GM10248 (cell line): ENCODE measurements at regions not wholly inside any gene's neighbourhood (a gene's known extent, or its start where the extent isn't known, plus 50 kb on each side); places are given as distances from the start of the nearest gene placed in this dataset.

Experiments
- CTCF ChIA-PET: fragments of 300-600 bp; sonication (Branson Sonifier 250); formaldehyde crosslinking; extraction: SDS; loops from one replicate; lab custom pipeline; 2021; ENCODE audit warnings: antibody characterized with exemption; lab: Yijun Ruan, JAX
- POLR2A ChIA-PET: fragments of 350-650 bp; sonication (Branson Sonifier 250); formaldehyde crosslinking; extraction: SDS; loops from one replicate; lab custom pipeline; 2020; ENCODE audit warnings: antibody characterized with exemption; lab: Yijun Ruan, JAX
- DNase-seq: peaks from one replicate; pipeline ENCODE4 v3.0.0; 2012; ENCODE audit errors: extremely low spot score
- TF ChIP-seq, protein P1 (sequence below): IDR thresholded peaks from 2 replicates; pipeline ENCODE4 v1.5.1; 2012; ENCODE audit warnings: mild to moderate bottlenecking, low read depth; ENCODE audit errors: extremely low read depth, missing control alignments, control extremely low read depth

- DNase-seq = no peak
- TF ChIP-seq, protein P1, sequence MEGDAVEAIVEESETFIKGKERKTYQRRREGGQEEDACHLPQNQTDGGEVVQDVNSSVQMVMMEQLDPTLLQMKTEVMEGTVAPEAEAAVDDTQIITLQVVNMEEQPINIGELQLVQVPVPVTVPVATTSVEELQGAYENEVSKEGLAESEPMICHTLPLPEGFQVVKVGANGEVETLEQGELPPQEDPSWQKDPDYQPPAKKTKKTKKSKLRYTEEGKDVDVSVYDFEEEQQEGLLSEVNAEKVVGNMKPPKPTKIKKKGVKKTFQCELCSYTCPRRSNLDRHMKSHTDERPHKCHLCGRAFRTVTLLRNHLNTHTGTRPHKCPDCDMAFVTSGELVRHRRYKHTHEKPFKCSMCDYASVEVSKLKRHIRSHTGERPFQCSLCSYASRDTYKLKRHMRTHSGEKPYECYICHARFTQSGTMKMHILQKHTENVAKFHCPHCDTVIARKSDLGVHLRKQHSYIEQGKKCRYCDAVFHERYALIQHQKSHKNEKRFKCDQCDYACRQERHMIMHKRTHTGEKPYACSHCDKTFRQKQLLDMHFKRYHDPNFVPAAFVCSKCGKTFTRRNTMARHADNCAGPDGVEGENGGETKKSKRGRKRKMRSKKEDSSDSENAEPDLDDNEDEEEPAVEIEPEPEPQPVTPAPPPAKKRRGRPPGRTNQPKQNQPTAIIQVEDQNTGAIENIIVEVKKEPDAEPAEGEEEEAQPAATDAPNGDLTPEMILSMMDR = no peak
- POLR2A ChIA-PET = no interaction called here
These were observed 254.3 kb downstream of the IPMK start for GRCh38 chr10:58013406-58013805.

GRCh38 chr10:58010073-58010702, 257.5 kb downstream of the IPMK start:
- TF ChIP-seq, protein P1 = no peak
- DNase-seq = no peak
- POLR2A ChIA-PET = no interaction called here
- CTCF ChIA-PET = no interaction called here

More at GRCh38 chr10:58013406-58013805, 254.3 kb downstream of the IPMK start:
- CTCF ChIA-PET = no interaction called here

- CTCF ChIA-PET = interaction anchor here (0.7 to 1.5 kb wide), 2 partner anchors 11 to 15 kb away, joined by 3 read pairs; no protein-coding TSS in a partner anchor
- TF ChIP-seq, protein P1 = no peak
- POLR2A ChIA-PET = no interaction called here
- DNase-seq = no peak
These were observed 263.7 kb downstream of the IPMK start for GRCh38 chr10:58003945-58004344.

GRCh38 chr10:58001159-58001558, 266.5 kb downstream of the IPMK start:
- no peak for DNase-seq
- ChIA-PET CTCF (no interaction called here), POLR2A (no interaction called here)
- TF ChIP-seq, protein P1 = no peak

DNA sequence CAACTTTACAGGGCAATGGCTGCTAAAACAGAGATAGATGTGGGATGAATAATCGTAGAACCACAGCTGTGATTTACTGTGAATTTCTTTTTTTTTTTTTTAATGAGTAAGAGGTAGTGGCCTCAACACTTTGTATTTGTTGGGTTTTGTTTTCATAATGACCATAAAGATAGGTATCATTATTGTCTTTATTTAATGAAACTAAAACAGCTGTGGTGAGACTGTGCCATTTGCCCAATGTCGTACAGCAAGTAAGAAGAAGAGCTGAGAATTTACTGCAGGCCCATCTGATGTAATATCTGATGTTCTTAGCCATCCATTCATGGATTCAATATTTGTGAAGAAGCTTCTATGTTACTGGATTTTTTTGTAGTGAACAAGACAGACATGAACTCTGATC, 271.2 kb downstream of the IPMK start:
- POLR2A ChIA-PET = no interaction called here
- CTCF ChIA-PET = interaction anchor here (1.0 kb wide), 2 partner anchors 9 to 11 kb away, joined by 3 to 6 read pairs; no protein-coding TSS in a partner anchor
- TF ChIP-seq, protein P1 = no peak
- no peak for DNase-seq

- TF ChIP-seq, protein P1 = no peak
- no peak for DNase-seq
- ChIA-PET CTCF (no interaction called here), POLR2A (no interaction called here)
These were observed 274.4 kb downstream of the IPMK start for GRCh38 chr10:57993302-57993701.
